GM21576 (cell line): ENCODE measurements at regions not wholly inside any gene's neighbourhood (a gene's known extent, or its start where the extent isn't known, plus 50 kb on each side); places are given as distances from the start of the nearest gene placed in this dataset.

ENCODE experiments used
- ATAC-seq: cut with Tn5 transposase; IDR thresholded peaks from one replicate; pipeline ENCODE4 v1.9.1; 2021; ENCODE audit warnings: mild to moderate bottlenecking, moderate library complexity; ENCODE audit not compliant: unreplicated experiment

DNA sequence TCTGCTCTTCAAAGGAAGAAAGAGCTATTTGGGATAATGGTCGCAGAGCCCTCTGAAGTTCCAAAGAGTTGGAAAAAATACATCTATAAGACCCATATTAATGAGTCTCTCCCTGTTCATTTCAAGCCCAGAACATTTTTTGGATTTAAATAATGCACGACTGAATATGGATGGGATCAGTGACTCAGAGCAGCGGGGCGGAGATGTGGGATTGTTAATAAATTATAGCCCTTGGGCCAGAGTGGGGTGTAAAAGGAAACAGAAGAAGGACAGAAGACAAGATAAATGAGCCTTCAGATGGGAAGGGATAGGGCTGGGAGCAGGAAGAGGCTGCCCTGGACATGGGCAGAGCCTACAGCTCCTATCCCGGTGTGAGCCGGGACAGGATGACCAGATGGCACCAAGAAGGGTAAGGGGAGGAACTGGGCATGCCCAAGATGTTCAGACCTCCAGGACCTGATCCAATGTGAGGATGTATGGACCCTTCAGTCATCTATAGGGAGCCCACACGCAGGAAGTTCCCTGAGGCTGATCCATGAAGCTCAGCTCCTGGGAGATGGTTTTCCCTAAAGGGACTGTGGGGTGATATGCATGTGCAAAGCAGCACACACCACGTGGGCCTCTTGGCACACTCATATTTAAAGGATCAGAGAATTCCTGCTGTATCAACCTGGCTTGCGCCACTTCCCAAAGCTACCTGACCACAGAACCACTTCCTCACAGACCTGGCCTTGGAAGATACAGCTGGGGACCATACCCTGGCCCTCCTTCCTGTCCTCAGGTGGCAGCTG is 96.1 kb upstream of the PLXNA4 start:
- ATAC-seq = no peak

DNA sequence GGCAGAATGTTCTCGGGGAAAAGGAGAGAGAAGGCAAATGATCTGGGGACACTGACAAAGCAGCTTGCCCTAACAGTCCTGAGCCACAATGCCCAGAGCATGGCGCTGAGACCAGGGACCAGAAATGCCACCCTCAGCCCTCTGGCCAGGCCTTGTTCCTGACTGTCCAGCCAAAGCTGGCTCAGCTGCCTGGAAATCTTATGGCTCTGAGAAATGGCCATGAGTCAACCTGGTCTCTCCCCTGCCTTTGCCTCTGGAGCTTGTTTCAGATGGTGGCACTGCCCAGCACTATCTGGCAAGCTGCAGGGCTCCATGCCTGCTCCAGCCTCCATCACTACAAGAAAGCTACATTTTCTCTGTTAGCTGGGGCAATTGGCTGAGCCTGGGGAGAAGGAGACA is 90.5 kb upstream of the PLXNA4 start:
- ATAC-seq = no peak

DNA sequence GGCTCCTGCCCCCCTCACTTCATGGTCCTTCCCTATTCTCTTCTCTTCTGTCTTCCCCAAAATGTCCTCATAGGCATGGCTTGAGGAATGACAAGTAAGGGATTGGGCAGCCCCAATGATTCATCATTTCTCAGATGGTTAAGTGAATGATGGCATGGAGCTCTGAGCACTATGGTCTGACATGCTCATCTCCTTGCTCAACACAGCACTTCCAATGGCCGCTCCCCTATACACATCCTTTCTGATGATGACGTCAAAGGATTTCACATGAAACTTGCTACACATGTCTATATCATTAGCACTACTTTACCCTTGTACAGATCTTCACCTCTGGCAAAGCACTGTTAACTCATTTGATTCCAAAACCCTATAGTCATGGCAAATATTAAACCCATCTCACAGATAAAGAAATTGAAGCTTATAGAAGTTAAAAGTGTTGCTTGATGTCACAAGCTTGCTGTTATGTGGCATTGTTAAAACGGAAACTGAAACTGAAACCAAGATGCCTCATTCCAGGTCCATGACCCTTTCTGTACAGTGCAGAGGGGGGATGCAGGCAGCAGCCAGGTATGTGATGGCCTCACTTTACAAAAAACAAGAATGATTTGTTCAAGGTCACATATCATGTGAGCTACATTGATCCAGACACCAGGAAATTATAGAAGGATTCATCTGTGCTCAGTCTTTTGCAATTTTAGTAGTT is 90.0 kb upstream of the PLXNA4 start:
- no peak for ATAC-seq

DNA sequence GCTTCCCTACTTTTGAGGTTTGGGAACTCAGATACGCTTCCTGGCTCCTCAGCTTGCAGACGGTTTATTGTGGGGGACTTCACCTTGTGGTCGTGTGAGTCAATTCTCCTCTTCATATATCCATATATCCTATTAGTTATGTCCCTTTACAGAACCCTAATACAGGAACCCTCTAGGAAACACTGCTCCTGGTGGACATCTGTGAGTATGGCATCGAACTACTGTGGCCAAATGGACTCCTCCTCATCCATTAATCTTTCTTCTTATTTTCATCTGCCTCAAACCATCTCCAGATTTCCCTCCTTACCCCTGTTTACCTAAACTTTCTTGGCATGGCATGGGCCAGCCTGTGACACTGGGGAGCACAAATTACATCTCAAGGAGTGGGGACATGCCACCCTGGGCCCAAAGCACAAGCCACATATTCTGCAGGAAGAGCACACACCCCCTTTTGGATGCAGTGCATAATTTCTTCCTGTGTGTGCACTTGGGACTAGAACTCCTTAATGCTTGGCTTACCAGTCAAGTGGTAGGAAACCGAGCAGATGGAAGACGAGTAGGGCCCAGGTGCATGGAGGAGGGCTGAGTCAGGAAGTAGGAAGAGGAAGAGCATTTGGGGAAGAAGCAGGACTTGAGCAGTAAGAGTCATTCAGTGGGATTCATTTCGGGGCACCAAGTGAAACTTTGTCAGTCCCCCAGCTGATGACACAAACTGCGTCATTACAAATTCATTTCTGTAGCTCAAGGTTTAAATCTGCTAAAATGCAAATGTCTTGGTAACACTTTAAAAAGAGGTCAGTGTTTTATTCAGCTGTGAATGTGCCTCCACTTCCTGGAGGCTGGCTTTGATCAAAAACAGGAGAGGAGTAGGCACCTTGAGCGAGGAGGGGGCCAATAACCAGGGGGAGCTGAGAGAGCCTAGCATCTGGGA is 80.8 kb upstream of the PLXNA4 start:
- ATAC-seq = no peak

DNA sequence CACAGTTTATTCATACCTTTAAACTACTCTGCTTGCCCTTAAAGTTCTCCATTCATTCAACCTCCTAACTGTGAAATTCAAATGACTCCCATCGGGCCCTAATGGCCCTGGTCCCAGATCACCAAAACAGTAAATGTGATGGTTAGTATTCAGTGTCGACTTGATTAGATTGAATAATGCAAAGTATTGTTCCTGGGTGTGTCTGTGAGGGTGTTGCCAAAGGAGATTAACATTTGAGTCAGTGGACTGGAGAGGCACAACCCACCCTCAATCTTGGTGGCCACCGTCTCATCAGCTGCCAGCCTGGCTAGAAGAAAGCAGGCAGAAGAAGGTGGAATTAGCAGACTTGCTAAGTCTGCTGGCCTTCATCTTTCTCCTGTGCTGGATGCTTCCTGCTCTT is 80.1 kb upstream of the PLXNA4 start:
- ATAC-seq = no peak

DNA sequence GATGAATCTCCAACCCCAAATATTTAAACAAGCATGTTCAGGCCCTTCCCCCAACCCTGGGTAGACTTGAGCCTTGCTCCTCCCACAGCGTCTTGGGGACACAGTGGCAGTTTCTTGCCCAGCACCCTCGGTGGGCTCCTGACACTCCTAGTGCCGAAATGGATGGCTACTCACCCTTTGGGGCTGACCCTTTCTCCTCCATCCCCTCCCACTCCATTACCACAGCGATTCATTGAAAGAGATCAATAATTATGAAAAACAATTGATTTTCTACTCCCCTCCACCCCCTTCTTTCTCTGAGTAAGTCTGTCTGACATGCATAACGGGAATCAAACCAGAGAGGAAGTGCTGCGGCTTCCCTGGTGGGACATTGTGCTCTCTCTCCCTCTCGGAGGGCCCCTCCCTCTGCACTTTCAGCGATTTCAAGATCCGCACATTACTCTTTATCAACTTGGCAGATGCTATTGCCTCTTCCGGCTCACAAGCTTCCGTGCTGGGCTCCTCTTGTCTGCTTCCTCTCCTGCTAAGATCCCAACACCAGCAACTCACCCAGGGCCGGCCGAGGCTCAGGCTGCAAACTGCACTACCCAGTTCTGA is 79.0 kb upstream of the PLXNA4 start:
- ATAC-seq = no peak

DNA sequence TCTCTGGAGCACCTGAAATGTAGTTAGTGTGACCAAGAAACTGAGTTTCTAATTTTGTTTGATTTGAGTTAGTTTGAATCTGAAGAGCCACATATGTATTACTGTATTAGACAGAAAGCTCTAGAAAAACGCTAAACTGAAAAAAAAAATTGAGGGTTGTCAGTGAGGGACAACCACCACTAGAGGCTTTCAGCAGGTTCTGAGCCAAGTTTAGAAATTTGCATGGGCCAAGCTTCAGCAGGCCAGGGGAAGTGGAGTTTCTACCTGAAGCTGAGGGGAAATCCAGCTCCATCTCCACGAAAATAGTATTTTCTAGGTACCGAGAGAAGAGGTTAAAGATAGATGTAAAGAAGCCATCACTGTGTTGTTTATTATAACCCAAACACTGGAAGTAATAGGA is 77.9 kb upstream of the PLXNA4 start:
- ATAC-seq = peak; percentile 76

DNA sequence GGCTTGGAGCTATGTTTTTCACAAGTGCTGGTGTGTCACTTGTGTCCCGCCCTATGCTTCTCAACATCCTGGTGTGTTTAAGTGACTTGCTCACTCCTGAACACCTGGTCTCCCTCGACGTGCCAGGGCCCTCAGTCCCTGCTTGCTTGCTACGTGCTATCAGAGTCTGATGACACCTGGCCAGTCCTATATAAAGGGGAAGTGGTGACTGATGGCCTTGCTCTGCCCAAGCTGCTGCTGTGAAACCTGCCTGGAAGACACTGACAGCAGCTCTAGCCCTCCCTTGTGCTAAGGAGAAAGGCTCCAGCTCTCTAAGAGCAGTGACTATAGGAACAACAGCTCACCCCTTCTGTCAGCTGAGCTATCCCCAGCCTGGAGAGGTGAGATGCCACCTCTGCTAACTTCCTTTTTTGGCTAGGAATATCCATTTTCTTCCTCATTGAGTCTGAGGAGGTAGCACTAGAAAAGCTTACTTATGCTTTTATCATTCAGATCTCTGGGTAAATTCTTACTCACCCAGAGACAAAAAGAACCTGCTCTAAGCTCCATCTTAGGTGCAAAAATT is 77.2 kb upstream of the PLXNA4 start:
- ATAC-seq = peak; percentile 59

DNA sequence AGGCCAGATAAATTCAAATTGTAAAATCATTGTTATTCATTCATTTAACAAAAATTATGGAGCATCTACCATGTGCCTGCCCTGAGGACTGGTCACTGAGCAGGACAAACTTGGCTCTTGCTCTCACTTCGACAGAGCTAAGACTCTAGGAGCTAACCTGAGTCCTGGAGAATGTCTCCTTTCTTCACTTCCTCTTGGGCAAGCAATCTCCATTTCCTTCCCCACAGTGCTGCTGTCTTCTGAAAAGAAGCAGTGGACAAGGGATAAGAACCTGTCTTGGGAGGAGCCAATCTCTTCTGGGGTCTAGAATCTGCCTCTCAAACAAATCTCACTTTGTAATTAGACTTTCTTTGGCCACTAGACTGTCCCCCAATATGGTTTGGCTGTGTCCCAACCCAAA is 76.2 kb upstream of the PLXNA4 start:
- ATAC-seq = no peak

DNA sequence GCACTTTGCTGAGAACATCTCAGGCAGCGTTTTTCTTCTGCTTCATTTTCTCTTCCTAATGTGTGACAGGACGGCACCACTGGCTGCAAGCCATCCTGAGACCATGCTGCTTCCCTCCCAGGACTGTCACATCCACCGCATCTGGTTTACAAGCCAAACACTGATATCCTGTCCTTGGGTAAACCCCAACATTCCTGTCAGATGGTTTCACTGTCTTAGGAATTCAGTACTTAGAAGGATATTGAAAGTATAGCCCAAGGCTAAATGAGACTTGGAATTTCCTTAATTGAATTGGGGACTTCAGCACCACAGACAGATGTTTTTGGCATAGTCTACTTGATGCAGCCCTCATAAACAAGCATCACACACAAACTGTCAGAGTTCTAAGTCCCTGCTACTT is 74.2 kb upstream of the PLXNA4 start:
- no peak for ATAC-seq

DNA sequence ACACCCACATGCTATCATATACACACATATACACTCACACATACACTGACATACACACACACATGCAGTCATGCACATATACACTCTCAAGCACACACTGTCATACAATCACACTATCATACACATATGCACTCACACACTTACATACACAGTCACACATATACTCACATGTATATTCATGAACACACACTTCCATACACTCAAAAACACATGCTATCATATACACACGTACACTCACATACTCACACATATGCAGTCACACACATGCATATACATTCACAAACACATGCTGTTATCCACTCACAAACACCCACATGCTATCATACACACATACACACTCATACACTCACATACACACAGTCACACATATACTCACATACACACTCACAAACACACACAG is 71.0 kb upstream of the PLXNA4 start:
- ATAC-seq = no peak

DNA sequence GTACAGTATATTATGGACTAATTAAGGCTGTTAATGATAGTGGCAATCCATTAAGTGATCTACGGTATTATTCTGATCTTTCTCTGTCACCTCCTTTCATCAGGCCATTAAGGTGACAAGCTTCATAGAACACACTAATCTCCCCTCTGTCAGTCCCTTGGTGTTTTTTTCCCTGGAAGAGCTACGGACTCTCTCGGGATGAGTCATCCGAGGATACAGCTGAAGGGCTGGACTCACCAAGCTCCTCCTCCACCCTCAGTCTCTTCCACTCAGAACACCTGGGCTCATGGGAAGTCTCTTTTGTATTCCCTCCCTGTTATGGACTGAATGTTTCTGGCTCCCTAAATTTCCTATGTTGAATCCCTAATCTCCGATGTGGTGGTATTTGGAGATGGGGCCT is 69.8 kb upstream of the PLXNA4 start:
- no peak for ATAC-seq

DNA sequence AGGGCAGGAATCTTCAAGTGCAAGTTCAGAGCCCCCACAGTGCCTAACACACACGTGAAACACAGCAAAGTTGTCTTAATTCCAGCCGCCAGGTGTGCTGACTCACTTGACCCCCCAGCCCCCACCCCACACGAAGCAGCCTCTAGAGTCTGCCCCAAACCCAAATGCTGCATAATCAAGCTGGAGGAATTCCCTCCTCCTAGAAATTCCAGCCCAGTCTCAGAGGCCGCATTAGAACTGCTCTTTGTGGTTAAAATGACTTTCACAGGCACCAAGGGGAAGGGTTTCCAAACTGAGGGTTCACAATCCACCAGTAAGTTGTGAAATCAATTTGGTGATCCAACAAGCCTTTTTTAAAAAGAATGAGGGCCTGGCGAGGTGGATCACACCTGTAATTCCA is 67.0 kb upstream of the PLXNA4 start:
- ATAC-seq = no peak

DNA sequence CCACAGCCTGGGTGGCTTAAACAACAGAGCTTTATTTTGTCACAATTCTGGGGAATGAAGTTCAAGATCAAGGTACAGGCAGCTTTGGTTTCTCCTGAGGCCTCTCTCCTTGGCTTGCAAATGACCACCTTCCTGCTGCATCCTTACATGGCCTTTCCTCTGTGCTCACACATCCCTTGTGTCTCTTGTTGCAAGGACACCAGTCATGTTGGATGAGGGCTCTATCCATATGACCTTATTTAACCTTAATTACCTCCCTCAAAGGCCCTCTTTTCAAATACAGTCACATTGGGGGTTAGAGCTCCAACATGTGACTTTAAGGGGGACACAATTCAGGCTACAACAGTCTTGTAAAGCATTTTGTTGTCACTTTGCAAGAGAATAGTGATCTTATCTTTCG is 65.0 kb upstream of the PLXNA4 start:
- no peak for ATAC-seq

DNA sequence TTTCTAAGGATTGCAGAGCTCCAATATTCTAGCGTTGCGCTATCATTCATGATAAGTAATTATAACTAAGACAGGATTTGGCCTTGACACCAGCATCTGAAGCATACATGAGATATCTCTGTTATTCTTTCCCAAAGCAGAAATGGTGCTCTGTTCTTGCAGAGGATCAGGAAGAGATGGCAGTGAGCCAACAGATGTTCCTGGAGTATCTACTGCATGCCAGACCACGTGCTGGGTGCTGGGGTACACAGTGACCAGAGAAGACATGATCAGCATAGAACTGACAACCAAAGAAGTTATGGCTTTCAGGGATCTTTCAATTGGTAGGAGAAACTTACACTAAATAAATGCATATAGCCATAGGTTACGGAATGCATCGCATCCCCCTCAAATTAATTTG is 63.7 kb upstream of the PLXNA4 start:
- ATAC-seq = no peak

DNA sequence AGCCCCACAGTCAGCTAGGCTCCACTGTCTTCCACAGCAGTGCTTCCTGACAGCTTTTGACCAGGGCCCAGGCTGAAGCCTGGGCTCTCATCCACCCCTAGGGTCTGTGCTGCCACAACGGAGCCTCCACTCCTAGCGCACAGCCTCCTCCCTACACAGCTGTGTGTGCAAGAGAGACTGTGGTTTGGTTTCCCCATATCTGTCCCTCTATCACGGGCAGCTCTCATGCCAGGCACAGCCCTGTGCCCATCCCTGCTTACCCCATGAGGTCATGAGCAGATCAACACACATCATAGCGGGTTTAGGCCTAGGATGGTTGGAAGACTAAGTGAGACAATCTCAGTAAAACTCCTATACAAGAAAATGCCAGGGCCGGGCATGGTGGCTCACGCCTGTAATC is 61.7 kb upstream of the PLXNA4 start:
- ATAC-seq = no peak

DNA sequence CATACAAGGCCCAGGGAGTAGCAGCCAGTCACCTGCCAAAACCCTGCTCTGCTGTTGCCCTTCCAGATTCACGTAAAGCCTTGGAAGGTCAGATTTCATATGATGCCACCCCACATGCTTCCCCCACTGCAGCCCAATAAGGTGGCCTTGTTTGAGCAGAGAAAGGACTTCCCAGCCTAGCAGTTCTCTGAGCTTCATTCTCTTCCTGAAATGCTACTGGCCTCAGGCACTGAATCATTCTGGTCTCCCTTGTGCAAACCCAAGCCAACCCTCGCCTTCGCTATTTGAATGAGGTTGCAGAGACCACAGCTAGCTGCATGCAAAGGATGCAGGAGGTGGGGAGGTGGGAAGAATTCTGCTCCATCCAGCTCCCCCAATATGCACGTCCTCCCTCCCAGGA is 60.3 kb upstream of the PLXNA4 start:
- ATAC-seq = no peak

DNA sequence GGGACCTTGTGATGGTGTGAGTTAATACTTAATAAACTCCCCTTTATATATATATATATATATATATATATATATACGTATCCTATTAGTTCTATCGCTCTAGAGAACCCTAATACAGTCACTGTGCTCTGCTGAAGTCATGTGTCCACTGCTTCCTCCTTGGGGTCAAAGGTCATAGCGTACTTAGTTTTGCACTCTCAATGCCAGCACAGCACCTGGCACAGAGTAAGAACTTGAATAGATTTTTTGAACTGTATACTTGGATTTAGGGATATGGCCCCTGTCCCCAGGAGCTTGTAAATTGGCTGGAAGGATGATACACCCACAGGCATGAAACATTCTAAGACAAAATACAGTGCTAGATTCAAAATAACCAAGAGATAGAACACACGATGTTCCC is 58.9 kb upstream of the PLXNA4 start:
- no peak for ATAC-seq

DNA sequence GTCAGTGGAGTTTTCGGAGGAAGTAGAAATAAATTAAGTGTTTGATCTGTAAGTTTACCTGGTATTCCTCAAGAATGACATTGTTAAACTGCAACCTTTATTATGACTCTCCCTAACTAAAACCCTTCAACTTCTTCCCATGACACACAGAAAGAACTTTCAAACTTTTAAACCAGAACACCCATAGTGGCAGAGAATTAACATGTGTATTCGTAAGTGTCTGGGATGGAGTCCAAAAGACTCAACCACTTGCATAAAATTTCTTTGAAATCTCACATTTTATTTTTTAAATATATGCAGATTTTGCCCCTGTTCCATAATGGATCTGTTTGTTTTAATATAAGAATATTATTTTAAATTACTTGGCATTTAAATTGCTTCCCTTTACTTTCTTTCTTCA is 54.6 kb upstream of the PLXNA4 start:
- ATAC-seq = no peak
